SK-N-SH (cell line): ENCODE measurements at regions not wholly inside any gene's neighbourhood (a gene's known extent, or its start where the extent isn't known, plus 50 kb on each side); places are given as distances from the start of the nearest gene placed in this dataset.
"Not testable (repeated sequence)": the region's sequence is repeated elsewhere in the genome, so short reads cannot be mapped to it uniquely, and the experiment has no call there.

Source experiments
- EP300 ChIP-seq, 2 experiments: IDR thresholded peaks; 2 replicates each; pipeline versions ENCODE4 v1.4.0 to v1.6.1; 2012; ENCODE audit warnings: borderline replicate concordance in 1 of 2, low read depth in 1 of 2, low read length in 1 of 2
- EZH2phosphoT487 ChIP-seq: fragments of 200-600 bp; sonication (generic); IDR thresholded peaks from 2 replicates; pipeline ENCODE4 v1.6.1; 2017; ENCODE audit warnings: low read depth, mixed run types, mild to moderate bottlenecking, antibody characterized with exemption, moderate library complexity, borderline replicate concordance
- FOXM1 ChIP-seq: IDR thresholded peaks from 2 replicates; pipeline ENCODE4 v1.4.0; 2012; ENCODE audit warnings: low read depth, mild to moderate bottlenecking
- GABPA ChIP-seq: IDR thresholded peaks from 2 replicates; pipeline ENCODE4 v1.4.0; 2012; ENCODE audit warnings: low read depth, mild to moderate bottlenecking
- JUND ChIP-seq: IDR thresholded peaks from 2 replicates; pipeline ENCODE4 v1.4.0; 2012
- MXI1 ChIP-seq: IDR thresholded peaks from 2 replicates; pipeline ENCODE4 v1.6.1; 2012; ENCODE audit warnings: mild to moderate bottlenecking, low read depth, low read length, improper control_type of control experiment
- POLR2AphosphoS5 ChIP-seq: IDR thresholded peaks from 2 replicates; pipeline ENCODE4 v1.6.1; 2012; ENCODE audit warnings: low read depth, low read length
- RAD21 ChIP-seq: IDR thresholded peaks from 2 replicates; pipeline ENCODE4 v1.6.1; 2012; ENCODE audit warnings: mild to moderate bottlenecking, low read length
- RCOR1 ChIP-seq: fragments of 150-350 bp; IDR thresholded peaks from 2 replicates; pipeline ENCODE4 v1.6.1; 2017; ENCODE audit warnings: antibody characterized with exemption, low read length
- TCF12 ChIP-seq: IDR thresholded peaks from 2 replicates; pipeline ENCODE4 v1.4.0; 2012
- TF ChIP-seq, protein P1 (sequence below): IDR thresholded peaks from 2 replicates; pipeline ENCODE4; 2012
- TF ChIP-seq, protein P2 (sequence below): fragments of 200-600 bp; sonication (generic); IDR thresholded peaks from 2 replicates; pipeline ENCODE4 v1.6.1; 2017; ENCODE audit warnings: antibody characterized with exemption, mild to moderate bottlenecking, moderate library complexity

DNA sequence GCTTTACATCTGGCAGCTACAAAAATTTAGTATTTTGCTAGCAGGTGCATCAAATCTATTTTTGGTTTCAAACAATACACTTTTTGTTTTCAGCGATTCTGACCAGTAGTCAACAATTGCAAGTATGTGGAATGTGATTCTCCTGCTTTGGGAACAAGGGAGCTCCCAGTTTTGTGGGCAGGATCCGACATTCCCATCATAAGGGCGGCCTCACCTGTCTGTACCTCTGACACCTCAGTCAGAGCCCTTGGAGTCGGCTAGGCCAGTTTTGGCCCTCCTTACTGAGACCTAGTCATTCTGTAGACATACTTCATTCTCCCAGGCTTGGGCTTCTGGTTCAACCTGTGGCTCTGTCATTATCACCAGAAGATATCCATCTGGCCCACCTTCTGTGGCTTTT, 269.0 kb upstream of the PLGLB2 start:
- TF ChIP-seq, protein P1, sequence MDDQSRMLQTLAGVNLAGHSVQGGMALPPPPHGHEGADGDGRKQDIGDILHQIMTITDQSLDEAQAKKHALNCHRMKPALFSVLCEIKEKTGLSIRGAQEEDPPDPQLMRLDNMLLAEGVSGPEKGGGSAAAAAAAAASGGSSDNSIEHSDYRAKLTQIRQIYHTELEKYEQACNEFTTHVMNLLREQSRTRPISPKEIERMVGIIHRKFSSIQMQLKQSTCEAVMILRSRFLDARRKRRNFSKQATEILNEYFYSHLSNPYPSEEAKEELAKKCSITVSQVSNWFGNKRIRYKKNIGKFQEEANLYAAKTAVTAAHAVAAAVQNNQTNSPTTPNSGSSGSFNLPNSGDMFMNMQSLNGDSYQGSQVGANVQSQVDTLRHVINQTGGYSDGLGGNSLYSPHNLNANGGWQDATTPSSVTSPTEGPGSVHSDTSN = not testable (repeated sequence)
- TF ChIP-seq TCF12; POLR2AphosphoS5; MXI1; RAD21; FOXM1; RCOR1; GABPA; JUND; EP300 (IDR thresholded peaks at IDR 0.05; ENCODE audit: borderline replicate concordance in 1 of 2, low read depth in 1 of 2, low read length in 1 of 2); EZH2phosphoT487: not testable (repeated sequence)
- TF ChIP-seq, protein P2, sequence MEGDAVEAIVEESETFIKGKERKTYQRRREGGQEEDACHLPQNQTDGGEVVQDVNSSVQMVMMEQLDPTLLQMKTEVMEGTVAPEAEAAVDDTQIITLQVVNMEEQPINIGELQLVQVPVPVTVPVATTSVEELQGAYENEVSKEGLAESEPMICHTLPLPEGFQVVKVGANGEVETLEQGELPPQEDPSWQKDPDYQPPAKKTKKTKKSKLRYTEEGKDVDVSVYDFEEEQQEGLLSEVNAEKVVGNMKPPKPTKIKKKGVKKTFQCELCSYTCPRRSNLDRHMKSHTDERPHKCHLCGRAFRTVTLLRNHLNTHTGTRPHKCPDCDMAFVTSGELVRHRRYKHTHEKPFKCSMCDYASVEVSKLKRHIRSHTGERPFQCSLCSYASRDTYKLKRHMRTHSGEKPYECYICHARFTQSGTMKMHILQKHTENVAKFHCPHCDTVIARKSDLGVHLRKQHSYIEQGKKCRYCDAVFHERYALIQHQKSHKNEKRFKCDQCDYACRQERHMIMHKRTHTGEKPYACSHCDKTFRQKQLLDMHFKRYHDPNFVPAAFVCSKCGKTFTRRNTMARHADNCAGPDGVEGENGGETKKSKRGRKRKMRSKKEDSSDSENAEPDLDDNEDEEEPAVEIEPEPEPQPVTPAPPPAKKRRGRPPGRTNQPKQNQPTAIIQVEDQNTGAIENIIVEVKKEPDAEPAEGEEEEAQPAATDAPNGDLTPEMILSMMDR = not testable (repeated sequence)
